Sigmoid colon (tissue), 6 donors: ENCODE measurements at regions not wholly inside any gene's neighbourhood (a gene's known extent, or its start where the extent isn't known, plus 50 kb on each side); places are given as distances from the start of the nearest gene placed in this dataset.

Experiments
- DNase-seq: peaks from one replicate; pipeline ENCODE4 v3.0.0-alpha.2; 2019
- H3K27ac ChIP-seq, 4 donors: fragments of 200-600 bp; sonication (generic); one replicate each; pipeline ENCODE4 v1.5.1; 2016 to 2019; ENCODE audit warnings: mild to moderate bottlenecking in 1 of 4
- H3K27me3 ChIP-seq, 3 donors: fragments of 200-600 bp; sonication (generic); one replicate each; pipeline ENCODE4 v1.5.1; 2019; ENCODE audit warnings: mild to moderate bottlenecking in 1 of 3
- H3K36me3 ChIP-seq, 4 donors: fragments of 200-600 bp; sonication (generic); one replicate each; pipeline ENCODE4 v1.5.1; 2016 to 2019
- H3K4me1 ChIP-seq, 4 donors: fragments of 200-600 bp; sonication (generic); one replicate each; pipeline ENCODE4 v1.5.1; 2017 to 2019
- H3K4me3 ChIP-seq, 4 donors: fragments of 200-600 bp; sonication (generic); one replicate each; pipeline ENCODE4 v1.5.1; 2017 to 2019; ENCODE audit warnings: mild to moderate bottlenecking in 2 of 4, moderate library complexity in 1 of 4
- H3K9me3 ChIP-seq, 4 donors: fragments of 200-600 bp in 3 of 4; sonication (generic) in 3 of 4; one replicate each; pipeline versions ENCODE4 v1.5.1 to v1.6.1; 2013 to 2019
- EP300 ChIP-seq, 4 donors: sonication (generic); formaldehyde crosslinking; IDR thresholded peaks; one replicate each; pipeline ENCODE4 v1.6.1; 2017; ENCODE audit warnings: antibody characterized with exemption in 4 of 4
- POLR2A ChIP-seq, 2 donors: fragments of 450-650 bp; IDR thresholded peaks; one replicate each; pipeline ENCODE4 v1.6.1; 2016; ENCODE audit warnings: antibody characterized with exemption in 2 of 2, mild to moderate bottlenecking in 2 of 2, moderate library complexity in 2 of 2
- POLR2AphosphoS5 ChIP-seq, 4 donors: sonication (generic); formaldehyde crosslinking; IDR thresholded peaks; one replicate each; pipeline ENCODE4 v1.6.1; 2017; ENCODE audit warnings: antibody characterized with exemption in 4 of 4
- WGBS, 2 donors: extraction: QIAGEN DNeasy Blood & Tissue Kit; methylation state at CpG; one replicate each; pipeline ENCODE4 v1.1.7; 2013; 5-methylcytosine and 5-hydroxymethylcytosine counted together
- intact Hi-C: fragments of 100-400 bp; cut with DNase I; formaldehyde crosslinking; loops from one replicate; pipeline ENCODE4 v1.15.1; 2023
- TF ChIP-seq, protein P1 (sequence below), 4 experiments: fragments of 450-650 bp in 3 of 4; fragments of 200-600 bp in 1 of 4; IDR thresholded peaks; one replicate each; pipeline ENCODE4 v1.5.1; 2016 to 2019; ENCODE audit warnings: antibody characterized with exemption in 4 of 4, mild to moderate bottlenecking in 3 of 4, moderate library complexity in 2 of 4
- donor health status: healthy with polysubstance abuse.
- donor health status: healthy.

DNA sequence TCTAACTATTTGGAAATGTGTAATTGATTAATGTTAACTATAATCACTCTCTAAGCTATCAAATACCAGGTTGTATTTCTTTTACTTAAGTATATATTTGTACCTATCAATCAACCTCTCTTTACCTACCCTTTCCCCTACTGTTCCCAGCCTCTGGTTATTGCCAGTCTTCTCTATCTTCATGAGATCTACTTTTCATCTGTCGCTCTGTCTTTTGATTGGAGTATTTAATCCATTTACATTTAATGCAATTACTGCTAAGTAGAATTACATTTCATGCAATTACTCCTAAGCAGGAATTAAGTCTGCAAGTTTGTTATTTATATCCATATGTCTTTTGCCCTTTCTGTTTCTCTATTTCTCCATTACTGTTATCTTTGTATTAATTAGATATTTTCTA is 148.1 kb downstream of the MAT2B start:
- H3K4me3 ChIP-seq: no peak overlapping the region
- H3K27me3 ChIP-seq: no peaks in the 10 kb centered on the region
- H3K27ac ChIP-seq: no peak overlapping the region
- TF ChIP-seq, protein P1, sequence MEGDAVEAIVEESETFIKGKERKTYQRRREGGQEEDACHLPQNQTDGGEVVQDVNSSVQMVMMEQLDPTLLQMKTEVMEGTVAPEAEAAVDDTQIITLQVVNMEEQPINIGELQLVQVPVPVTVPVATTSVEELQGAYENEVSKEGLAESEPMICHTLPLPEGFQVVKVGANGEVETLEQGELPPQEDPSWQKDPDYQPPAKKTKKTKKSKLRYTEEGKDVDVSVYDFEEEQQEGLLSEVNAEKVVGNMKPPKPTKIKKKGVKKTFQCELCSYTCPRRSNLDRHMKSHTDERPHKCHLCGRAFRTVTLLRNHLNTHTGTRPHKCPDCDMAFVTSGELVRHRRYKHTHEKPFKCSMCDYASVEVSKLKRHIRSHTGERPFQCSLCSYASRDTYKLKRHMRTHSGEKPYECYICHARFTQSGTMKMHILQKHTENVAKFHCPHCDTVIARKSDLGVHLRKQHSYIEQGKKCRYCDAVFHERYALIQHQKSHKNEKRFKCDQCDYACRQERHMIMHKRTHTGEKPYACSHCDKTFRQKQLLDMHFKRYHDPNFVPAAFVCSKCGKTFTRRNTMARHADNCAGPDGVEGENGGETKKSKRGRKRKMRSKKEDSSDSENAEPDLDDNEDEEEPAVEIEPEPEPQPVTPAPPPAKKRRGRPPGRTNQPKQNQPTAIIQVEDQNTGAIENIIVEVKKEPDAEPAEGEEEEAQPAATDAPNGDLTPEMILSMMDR (IDR thresholded peaks at IDR 0.05): no peak
- TF ChIP-seq POLR2A (IDR thresholded peaks at IDR 0.05): no peak
- TF ChIP-seq EP300 (IDR thresholded peaks at IDR 0.05): no peak
- no peak for TF ChIP-seq POLR2AphosphoS5 (IDR thresholded peaks at IDR 0.05)
- intact Hi-C loops: no loop called here
- H3K36me3 ChIP-seq: no peaks in the 10 kb centered on the region
- H3K9me3 ChIP-seq: peaks cover 0 to 7% (median 0%) of the 10 kb centered on the region in 4 donors
- H3K4me1 ChIP-seq: no peaks in the 10 kb centered on the region
- 85 to 97% methylated on average over 1 of the region's 1 CpG for WGBS, 2 donors
- no peak for DNase-seq

DNA sequence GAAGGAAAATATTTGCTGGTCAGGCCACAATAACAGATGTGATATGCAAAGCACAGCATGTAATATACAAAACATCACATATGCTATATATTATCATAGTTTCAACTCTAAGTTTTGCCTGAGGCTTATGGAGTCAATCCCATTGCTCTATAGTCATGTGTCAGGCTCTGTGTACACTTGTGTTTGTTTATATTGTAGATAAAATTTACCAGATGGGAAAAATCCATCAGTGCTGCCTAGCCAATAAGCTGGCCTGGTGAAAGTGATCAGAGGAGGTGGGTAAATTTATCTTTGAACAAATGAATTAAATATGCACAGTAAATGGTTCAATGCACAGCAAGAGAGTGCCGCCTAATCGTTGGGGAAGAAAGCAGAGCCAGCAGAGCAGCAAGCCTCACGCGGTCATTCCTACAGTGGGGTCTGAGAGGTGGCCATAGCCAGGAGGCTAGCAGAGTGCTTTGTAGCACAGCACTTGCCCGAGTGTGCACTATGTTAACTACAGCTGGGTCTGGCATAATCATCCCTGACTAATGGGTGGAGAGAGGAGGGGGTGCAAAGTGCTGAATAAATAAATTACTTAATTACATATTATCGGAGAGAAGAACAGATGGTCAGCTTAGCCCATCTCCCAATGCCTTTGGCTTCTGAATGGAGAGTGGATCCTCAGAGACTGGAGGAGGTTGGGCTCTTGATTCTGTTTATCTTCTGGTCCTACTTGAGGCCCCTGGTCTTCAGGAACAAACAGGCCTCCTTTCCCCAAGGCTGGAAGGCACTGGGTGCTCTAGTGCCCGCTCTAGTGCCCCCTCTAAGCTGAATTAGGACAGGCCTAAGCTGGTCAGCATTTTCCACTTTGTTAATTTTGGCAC is 153.5 kb downstream of the MAT2B start:
- Histone ChIP-seq H3K4me1 (peaks cover 0 to 4% (median 0%) of the 10 kb centered on the region in 4 donors), H3K36me3 (no peaks in the 10 kb centered on the region), H3K9me3 (peaks cover 0 to 1% (median 0%) of the 10 kb centered on the region in 4 donors), H3K4me3 (no peak overlapping the region), H3K27ac (no peak overlapping the region), H3K27me3 (no peaks in the 10 kb centered on the region)
- DNase-seq: no peak
- 67 to 81% methylated on average over 7 of the region's 7 CpGs for WGBS, 2 donors
- TF ChIP-seq EP300 (IDR thresholded peaks at IDR 0.05): no peak
- TF ChIP-seq, protein P1 (IDR thresholded peaks at IDR 0.05): no peak
- no peak for TF ChIP-seq POLR2A (IDR thresholded peaks at IDR 0.05)
- TF ChIP-seq POLR2AphosphoS5 (IDR thresholded peaks at IDR 0.05): no peak
- intact Hi-C loops: no loop called here

DNA sequence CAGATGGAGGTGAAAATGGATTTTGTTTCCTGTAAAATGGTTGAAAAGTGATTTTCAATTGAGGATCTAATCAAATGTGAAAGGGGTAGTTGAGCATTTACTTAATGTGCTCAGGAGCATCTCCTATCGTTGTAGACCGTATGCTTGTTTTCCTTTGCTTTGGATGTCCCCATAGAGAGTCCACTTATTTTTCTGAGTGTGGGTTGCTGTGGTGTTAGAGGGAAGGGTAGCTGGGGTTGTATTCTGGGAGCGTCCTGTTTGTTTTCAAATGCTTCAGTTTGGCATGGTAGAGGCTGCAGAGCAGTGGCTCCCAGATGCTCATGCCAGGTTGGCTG is 154.1 kb downstream of the MAT2B start:
- no peaks in the 10 kb centered on the region for H3K27me3 ChIP-seq
- TF ChIP-seq POLR2AphosphoS5 (IDR thresholded peaks at IDR 0.05): no peak
- no peaks in the 10 kb centered on the region for H3K36me3 ChIP-seq
- peaks cover 0 to 4% (median 0%) of the 10 kb centered on the region in 4 donors for H3K4me1 ChIP-seq
- no peaks in the 10 kb centered on the region for H3K9me3 ChIP-seq
- DNase-seq: no peak
- WGBS, 2 donors: 57 to 60% methylated on average over 3 of the region's 3 CpGs
- intact Hi-C loops: no loop called here
- no peak overlapping the region for H3K4me3 ChIP-seq
- no peak overlapping the region for H3K27ac ChIP-seq

DNA sequence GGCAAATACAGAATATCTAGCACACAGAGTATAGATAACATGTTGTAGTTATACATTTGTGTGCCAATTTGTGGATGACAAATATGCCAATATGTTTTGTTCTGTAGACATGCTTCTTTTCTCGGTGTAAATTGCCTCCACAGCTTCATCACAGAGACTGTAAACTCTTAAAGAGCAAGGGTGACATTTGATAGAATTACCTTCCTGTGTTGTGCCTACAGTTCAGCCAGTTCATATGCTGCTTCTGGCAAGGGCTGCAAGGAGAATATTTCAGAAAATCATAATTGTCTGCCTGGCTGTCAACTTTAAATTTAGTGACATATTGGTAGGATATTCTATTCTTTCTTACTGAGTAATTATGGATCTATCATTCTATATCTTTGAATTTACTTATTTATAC is 155.1 kb downstream of the MAT2B start:
- H3K36me3 ChIP-seq: no peaks in the 10 kb centered on the region
- no peak overlapping the region for H3K27ac ChIP-seq
- no peak overlapping the region for H3K4me3 ChIP-seq
- DNase-seq: no peak
- WGBS, 2 donors: 34 to 77% methylated on average over 1 of the region's 1 CpG
- H3K27me3 ChIP-seq: no peaks in the 10 kb centered on the region
- H3K9me3 ChIP-seq: no peaks in the 10 kb centered on the region
- H3K4me1 ChIP-seq: peaks cover 0 to 4% (median 0%) of the 10 kb centered on the region in 4 donors
- TF ChIP-seq POLR2A (IDR thresholded peaks at IDR 0.05): no peak
- TF ChIP-seq, protein P1 (IDR thresholded peaks at IDR 0.05): no peak
- TF ChIP-seq EP300 (IDR thresholded peaks at IDR 0.05): no peak
- no peak for TF ChIP-seq POLR2AphosphoS5 (IDR thresholded peaks at IDR 0.05)
- intact Hi-C loops: no loop called here

DNA sequence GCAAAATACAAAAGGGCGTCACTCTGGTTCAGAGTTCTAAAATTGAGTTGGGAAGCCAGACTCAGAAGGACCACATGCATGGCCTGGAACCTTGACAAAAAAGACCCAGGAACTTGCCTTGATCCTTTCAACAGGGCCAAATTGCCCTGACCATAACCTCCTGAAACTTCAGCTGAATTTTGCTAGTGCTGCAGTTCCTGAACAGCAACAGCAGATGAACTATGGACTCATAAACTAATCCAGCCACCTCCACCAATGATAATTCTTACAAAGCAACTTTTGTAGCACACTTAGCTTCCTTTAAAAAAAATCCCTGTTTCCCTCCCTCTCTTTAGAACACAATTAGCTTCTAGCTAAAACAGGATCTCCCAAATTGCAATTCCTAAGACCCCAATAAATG is 155.9 kb downstream of the MAT2B start:
- no peak overlapping the region for H3K4me3 ChIP-seq
- no peaks in the 10 kb centered on the region for H3K27me3 ChIP-seq
- no peak overlapping the region for H3K27ac ChIP-seq
- H3K36me3 ChIP-seq: no peaks in the 10 kb centered on the region
- H3K9me3 ChIP-seq: no peaks in the 10 kb centered on the region
- 11 to 62% methylated on average over 1 of the region's 1 CpG for WGBS, 2 donors
- no peak for DNase-seq
- TF ChIP-seq EP300 (IDR thresholded peaks at IDR 0.05): no peak
- TF ChIP-seq, protein P1 (IDR thresholded peaks at IDR 0.05): no peak
- intact Hi-C loops: no loop called here
- H3K4me1 ChIP-seq: peaks cover 0 to 4% (median 0%) of the 10 kb centered on the region in 4 donors
